ENCODE measurements at regions not wholly inside any gene's neighbourhood (a gene's known extent, or its start where the extent isn't known, plus 50 kb on each side); places are given as distances from the start of the nearest gene placed in this dataset.

DNA sequence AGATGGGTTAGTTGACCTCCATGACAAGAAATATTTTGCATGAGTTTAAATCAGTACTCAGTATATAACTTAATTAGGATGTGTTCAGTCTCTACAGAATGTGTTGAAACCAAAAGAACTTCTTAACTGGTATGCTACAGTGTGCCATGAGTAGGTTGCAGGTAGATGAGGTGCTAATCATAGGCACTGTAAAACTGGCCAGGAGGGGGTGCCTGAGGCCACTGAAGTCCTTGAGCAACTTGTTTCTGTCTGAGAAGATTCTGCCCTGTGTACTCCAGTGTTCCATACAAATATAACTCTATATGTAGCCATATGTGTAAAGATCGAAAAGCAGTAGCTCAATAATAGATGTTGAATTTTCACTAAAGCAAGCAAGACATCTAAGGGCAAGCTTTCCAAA lies 549.2 kb upstream of the KLF12 start:
- intact Hi-C loops (cut with DNase I): no loop called here
- 64% methylated on average over 1 of the region's 1 CpG for WGBS (ENCODE audit: insufficient coverage, low coverage, low lambda C conversion rate, missing lambda C conversion rate)
- no peaks in the 10 kb centered on the region for H3K27me3 ChIP-seq

GRCh38 chr13:74682746-74683145 lies 548.5 kb upstream of the KLF12 start:
- 89% methylated on average over 1 of the region's 1 CpG for WGBS (ENCODE audit: insufficient coverage, low coverage, low lambda C conversion rate, missing lambda C conversion rate)
- no peaks in the 10 kb centered on the region for H3K9me3 ChIP-seq
- no peak for ATAC-seq
- no peaks in the 10 kb centered on the region for H3K36me3 ChIP-seq
- no peaks in the 10 kb centered on the region for H3K4me1 ChIP-seq
- H3K4me3 ChIP-seq: no peak overlapping the region
- H3K27me3 ChIP-seq: no peaks in the 10 kb centered on the region
- intact Hi-C loops (cut with DNase I): no loop called here
- no peak for TF ChIP-seq CTCF (IDR thresholded peaks at IDR 0.05)
- no peak for TF ChIP-seq POLR2A (IDR thresholded peaks at IDR 0.05)
- H3K27ac ChIP-seq: no peak overlapping the region
- no peak for DNase-seq

More for the DNA sequence above, 549.2 kb upstream of the KLF12 start:
- TF ChIP-seq CTCF (IDR thresholded peaks at IDR 0.05) (no peak), POLR2A (IDR thresholded peaks at IDR 0.05) (no peak)
- ATAC-seq (no peak), DNase-seq (no peak)
- H3K4me1 ChIP-seq: no peaks in the 10 kb centered on the region
- H3K36me3 ChIP-seq: no peaks in the 10 kb centered on the region
- no peak overlapping the region for H3K4me3 ChIP-seq
- no peaks in the 10 kb centered on the region for H3K9me3 ChIP-seq
- H3K27ac ChIP-seq: no peak overlapping the region

DNA sequence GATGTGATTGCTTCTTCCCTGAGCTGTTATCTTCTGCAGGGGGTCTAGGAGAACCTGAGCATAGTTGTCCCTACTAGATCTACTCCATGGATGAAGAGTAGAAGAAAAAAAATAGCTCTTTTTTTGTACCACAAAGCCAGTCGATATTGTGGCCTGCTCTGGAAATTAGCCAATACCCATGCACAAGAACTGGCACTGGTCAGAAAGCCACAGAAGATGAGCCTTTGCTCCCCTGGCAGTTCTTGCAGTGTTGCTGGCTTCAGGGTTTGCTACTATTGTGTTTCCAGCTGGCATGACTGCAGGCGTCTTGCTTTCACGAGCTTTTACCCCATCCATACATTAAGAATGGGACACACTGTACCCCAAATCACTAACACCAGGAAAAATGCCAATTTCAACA lies 547.7 kb upstream of the KLF12 start:
- DNase-seq (no peak), ATAC-seq (no peak)
- intact Hi-C loops (cut with DNase I): no loop called here
- Histone ChIP-seq H3K4me3 (no peak overlapping the region), H3K36me3 (no peaks in the 10 kb centered on the region), H3K9me3 (no peaks in the 10 kb centered on the region), H3K27ac (no peak overlapping the region), H3K4me1 (no peaks in the 10 kb centered on the region), H3K27me3 (no peaks in the 10 kb centered on the region)
- no peak for TF ChIP-seq CTCF (IDR thresholded peaks at IDR 0.05)
- no peak for TF ChIP-seq POLR2A (IDR thresholded peaks at IDR 0.05)
- WGBS (ENCODE audit: insufficient coverage, low coverage, low lambda C conversion rate, missing lambda C conversion rate): 63% methylated on average over 3 of the region's 3 CpGs

- WGBS (ENCODE audit: insufficient coverage, low coverage, low lambda C conversion rate, missing lambda C conversion rate): 45% methylated on average over 1 of the region's 1 CpG
- Histone ChIP-seq H3K9me3 (no peaks in the 10 kb centered on the region), H3K4me1 (no peaks in the 10 kb centered on the region), H3K36me3 (no peaks in the 10 kb centered on the region), H3K27ac (no peak overlapping the region), H3K27me3 (no peaks in the 10 kb centered on the region), H3K4me3 (no peak overlapping the region)
- ATAC-seq (no peak), DNase-seq (no peak)
- no peak for TF ChIP-seq POLR2A (IDR thresholded peaks at IDR 0.05)
- no peak for TF ChIP-seq CTCF (IDR thresholded peaks at IDR 0.05)
- intact Hi-C loops (cut with DNase I): no loop called here
Observed at GRCh38 chr13:74678308-74678965, 544.2 kb upstream of the KLF12 start.

GRCh38 chr13:74675972-74676371 lies 541.8 kb upstream of the KLF12 start:
- no peaks in the 10 kb centered on the region for H3K4me1 ChIP-seq

More at GRCh38 chr13:74675972-74676371, 541.8 kb upstream of the KLF12 start:
- no peak for DNase-seq
- intact Hi-C loops (cut with DNase I): no loop called here
- Histone ChIP-seq H3K36me3 (no peaks in the 10 kb centered on the region), H3K4me3 (no peak overlapping the region), H3K27me3 (no peaks in the 10 kb centered on the region), H3K9me3 (no peaks in the 10 kb centered on the region), H3K27ac (no peak overlapping the region)
- ATAC-seq: no peak
- 57% methylated on average over 3 of the region's 3 CpGs for WGBS (ENCODE audit: insufficient coverage, low coverage, low lambda C conversion rate, missing lambda C conversion rate)
- no peak for TF ChIP-seq CTCF (IDR thresholded peaks at IDR 0.05)
- TF ChIP-seq POLR2A (IDR thresholded peaks at IDR 0.05): no peak
